ENCODE measurements at regions not wholly inside any gene's neighbourhood (a gene's known extent, or its start where the extent isn't known, plus 50 kb on each side); places are given as distances from the start of the nearest gene placed in this dataset.

GRCh38 chr10:130559547-130559880 lies 423.3 kb downstream of the GLRX3 start:
- Histone ChIP-seq H3K36me3 (no peaks in the 10 kb centered on the region), H3K4me1 (no peaks in the 10 kb centered on the region), H3K27me3 (no peaks in the 10 kb centered on the region), H3K27ac (no peak overlapping the region), H3K4me3 (no peak overlapping the region), H3K9me3 (no peaks in the 10 kb centered on the region)
- intact Hi-C loops (cut with DNase I) = no loop called here
- TF ChIP-seq, protein P1, sequence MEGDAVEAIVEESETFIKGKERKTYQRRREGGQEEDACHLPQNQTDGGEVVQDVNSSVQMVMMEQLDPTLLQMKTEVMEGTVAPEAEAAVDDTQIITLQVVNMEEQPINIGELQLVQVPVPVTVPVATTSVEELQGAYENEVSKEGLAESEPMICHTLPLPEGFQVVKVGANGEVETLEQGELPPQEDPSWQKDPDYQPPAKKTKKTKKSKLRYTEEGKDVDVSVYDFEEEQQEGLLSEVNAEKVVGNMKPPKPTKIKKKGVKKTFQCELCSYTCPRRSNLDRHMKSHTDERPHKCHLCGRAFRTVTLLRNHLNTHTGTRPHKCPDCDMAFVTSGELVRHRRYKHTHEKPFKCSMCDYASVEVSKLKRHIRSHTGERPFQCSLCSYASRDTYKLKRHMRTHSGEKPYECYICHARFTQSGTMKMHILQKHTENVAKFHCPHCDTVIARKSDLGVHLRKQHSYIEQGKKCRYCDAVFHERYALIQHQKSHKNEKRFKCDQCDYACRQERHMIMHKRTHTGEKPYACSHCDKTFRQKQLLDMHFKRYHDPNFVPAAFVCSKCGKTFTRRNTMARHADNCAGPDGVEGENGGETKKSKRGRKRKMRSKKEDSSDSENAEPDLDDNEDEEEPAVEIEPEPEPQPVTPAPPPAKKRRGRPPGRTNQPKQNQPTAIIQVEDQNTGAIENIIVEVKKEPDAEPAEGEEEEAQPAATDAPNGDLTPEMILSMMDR (IDR thresholded peaks at IDR 0.05) = no peak
- no peak for TF ChIP-seq POLR2A (IDR thresholded peaks at IDR 0.05)
- ATAC-seq (no peak), DNase-seq (no peak)
- whole genome bisulfite sequencing (ENCODE audit: insufficient coverage, low coverage, low lambda C conversion rate, missing lambda C conversion rate) = 60% methylated on average over 3 of the region's 6 CpGs

DNA sequence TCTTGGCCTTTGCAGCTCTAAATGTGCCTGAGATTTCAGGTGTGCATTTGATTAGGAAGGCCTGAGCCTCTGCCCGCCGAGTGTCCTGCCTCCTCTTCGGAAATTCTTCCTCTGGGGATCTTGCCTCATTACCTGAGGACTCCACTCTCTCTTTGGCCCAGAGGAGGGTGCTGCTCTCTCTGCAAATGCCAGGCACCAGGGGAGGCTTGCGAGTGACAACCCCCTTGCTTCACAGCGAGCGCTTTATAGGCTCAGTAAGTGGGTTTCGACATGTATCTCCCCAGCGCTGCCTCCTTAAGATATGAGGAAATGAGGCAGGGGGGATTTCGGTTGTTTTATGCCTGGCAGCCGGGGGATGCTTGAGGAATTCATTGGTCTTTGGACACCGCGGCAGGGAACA lies 423.9 kb downstream of the GLRX3 start:
- H3K9me3 ChIP-seq = no peaks in the 10 kb centered on the region
- WGBS (ENCODE audit: insufficient coverage, low coverage, low lambda C conversion rate, missing lambda C conversion rate) = 58% methylated on average over 5 of the region's 12 CpGs
- H3K36me3 ChIP-seq = no peaks in the 10 kb centered on the region
- H3K4me3 ChIP-seq = no peak overlapping the region
- H3K27ac ChIP-seq = no peak overlapping the region
- DNase-seq (no peak), ATAC-seq (no peak)
- H3K27me3 ChIP-seq = no peaks in the 10 kb centered on the region
- intact Hi-C loops (cut with DNase I) = no loop called here
- TF ChIP-seq POLR2A (IDR thresholded peaks at IDR 0.05) = no peak
- TF ChIP-seq, protein P1 (IDR thresholded peaks at IDR 0.05) = no peak
- no peaks in the 10 kb centered on the region for H3K4me1 ChIP-seq

DNA sequence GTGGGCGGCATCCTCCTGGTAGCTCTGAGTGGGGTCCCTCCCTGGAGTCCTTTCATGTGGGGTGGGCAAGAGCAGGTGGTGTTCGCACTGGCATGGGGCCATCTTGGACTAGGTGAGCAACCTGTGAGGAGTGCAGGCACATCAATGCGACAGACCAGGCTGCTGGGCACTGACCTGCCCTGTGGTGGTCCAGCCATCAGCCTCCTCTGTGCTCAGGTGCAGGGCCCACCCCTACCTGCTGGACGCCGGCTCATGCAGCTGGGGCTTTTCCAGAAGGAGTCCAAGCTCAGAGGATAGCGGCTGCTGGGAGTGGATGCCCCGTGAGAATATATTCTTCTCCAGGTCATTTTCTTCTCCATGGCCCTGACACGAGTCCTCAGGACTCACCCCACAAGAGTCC lies 424.4 kb downstream of the GLRX3 start:
- DNase-seq (no peak), ATAC-seq (no peak)
- H3K36me3 ChIP-seq = no peaks in the 10 kb centered on the region
- no peak overlapping the region for H3K4me3 ChIP-seq
- H3K27me3 ChIP-seq = no peaks in the 10 kb centered on the region
- intact Hi-C loops (cut with DNase I) = no loop called here
- no peaks in the 10 kb centered on the region for H3K4me1 ChIP-seq
- no peaks in the 10 kb centered on the region for H3K9me3 ChIP-seq
- 90% methylated on average over 2 of the region's 8 CpGs for WGBS (ENCODE audit: insufficient coverage, low coverage, low lambda C conversion rate, missing lambda C conversion rate)
- TF ChIP-seq, protein P1 (IDR thresholded peaks at IDR 0.05) = no peak
- TF ChIP-seq POLR2A (IDR thresholded peaks at IDR 0.05) = no peak
- H3K27ac ChIP-seq = no peak overlapping the region

GRCh38 chr10:130561681-130562080 lies 425.5 kb downstream of the GLRX3 start:
- no peak overlapping the region for H3K27ac ChIP-seq
- 17% methylated on average over 1 of the region's 1 CpG for WGBS (ENCODE audit: insufficient coverage, low coverage, low lambda C conversion rate, missing lambda C conversion rate)
- intact Hi-C loops (cut with DNase I) = no loop called here
- no peak overlapping the region for H3K4me3 ChIP-seq
- H3K27me3 ChIP-seq = no peaks in the 10 kb centered on the region
- no peaks in the 10 kb centered on the region for H3K9me3 ChIP-seq
- no peak for DNase-seq
- no peaks in the 10 kb centered on the region for H3K4me1 ChIP-seq
- ATAC-seq = no peak
- H3K36me3 ChIP-seq = no peaks in the 10 kb centered on the region
- TF ChIP-seq, protein P1 (IDR thresholded peaks at IDR 0.05) = no peak
- TF ChIP-seq POLR2A (IDR thresholded peaks at IDR 0.05) = no peak

DNA sequence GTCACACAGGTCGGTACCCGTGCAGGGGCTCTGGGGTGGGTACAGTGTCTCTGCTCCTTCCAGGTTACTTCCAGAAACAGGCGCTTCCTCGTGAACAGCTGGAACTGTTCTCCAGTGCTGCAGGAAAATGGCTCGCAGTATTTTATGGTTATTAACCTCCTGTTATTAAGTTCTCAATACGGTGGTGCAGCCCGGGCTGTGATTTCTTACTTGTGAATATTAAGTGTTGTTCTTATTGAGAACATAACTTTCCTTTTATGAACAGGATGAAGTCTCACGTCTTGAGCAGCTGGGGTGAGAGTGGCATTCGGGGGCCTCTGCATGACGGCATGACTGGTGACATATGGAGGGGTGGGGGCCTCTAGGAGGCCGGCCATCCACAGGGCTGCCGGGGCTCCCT lies 430.8 kb downstream of the GLRX3 start:
- Histone ChIP-seq H3K4me1 (no peaks in the 10 kb centered on the region), H3K27me3 (no peaks in the 10 kb centered on the region), H3K9me3 (no peaks in the 10 kb centered on the region), H3K36me3 (no peaks in the 10 kb centered on the region), H3K27ac (no peak overlapping the region), H3K4me3 (no peak overlapping the region)
- intact Hi-C loops (cut with DNase I) = no loop called here
- ATAC-seq (no peak), DNase-seq (no peak)
- WGBS (ENCODE audit: insufficient coverage, low coverage, low lambda C conversion rate, missing lambda C conversion rate) = 75% methylated on average over 12 of the region's 12 CpGs
- TF ChIP-seq POLR2A (IDR thresholded peaks at IDR 0.05) = no peak
- TF ChIP-seq, protein P1 (IDR thresholded peaks at IDR 0.05) = no peak

Measured in right lobe of liver (tissue), 6 donors.